Renal pelvis (tissue), 1 donor: ENCODE measurements at regions not wholly inside any gene's neighbourhood (a gene's known extent, or its start where the extent isn't known, plus 50 kb on each side); places are given as distances from the start of the nearest gene placed in this dataset.

Experiments
- DNase-seq: peaks from one replicate; pipeline ENCODE4 v3.0.0-alpha.2; 2013

GRCh38 chr13:88592105-88592504 is 920.9 kb downstream of the SLITRK5 start:
- no peak for DNase-seq

- DNase-seq: no peak
Observed at GRCh38 chr13:88601949-88602348, 930.8 kb downstream of the SLITRK5 start.

GRCh38 chr13:88602786-88603777 is 931.9 kb downstream of the SLITRK5 start:
- DNase-seq: no peak

GRCh38 chr13:88617176-88617575 is 946.0 kb downstream of the SLITRK5 start:
- DNase-seq: no peak

- no peak for DNase-seq
Observed at GRCh38 chr13:88622362-88622973, 951.3 kb downstream of the SLITRK5 start.

- no peak for DNase-seq
Observed at GRCh38 chr13:88623150-88623549, 952.0 kb downstream of the SLITRK5 start.

GRCh38 chr13:88627071-88627470 is 955.9 kb downstream of the SLITRK5 start:
- no peak for DNase-seq

- DNase-seq: no peak
Observed at GRCh38 chr13:88628882-88629281, 957.7 kb downstream of the SLITRK5 start.

- no peak for DNase-seq
Observed at GRCh38 chr13:88637935-88638334, 966.8 kb downstream of the SLITRK5 start.

- DNase-seq: no peak
Observed at GRCh38 chr13:88643233-88643632, 972.1 kb downstream of the SLITRK5 start.

GRCh38 chr13:88648598-88649373 is 977.6 kb downstream of the SLITRK5 start:
- no peak for DNase-seq

- no peak for DNase-seq
Observed at GRCh38 chr13:88649855-88650254, 978.7 kb downstream of the SLITRK5 start.

GRCh38 chr13:88651531-88651930 is 980.4 kb downstream of the SLITRK5 start:
- DNase-seq: no peak

GRCh38 chr13:88656751-88657150 is 985.6 kb downstream of the SLITRK5 start:
- DNase-seq: no peak

- no peak for DNase-seq
Observed at GRCh38 chr13:88670509-88670908, 999.3 kb downstream of the SLITRK5 start.

- DNase-seq: no peak
Observed at GRCh38 chr13:88674841-88675240, 1003.7 kb downstream of the SLITRK5 start.

GRCh38 chr13:88675347-88675996 is 1004.3 kb downstream of the SLITRK5 start:
- no peak for DNase-seq

GRCh38 chr13:88676016-88676415 is 1004.8 kb downstream of the SLITRK5 start:
- DNase-seq: no peak

- no peak for DNase-seq
Observed at GRCh38 chr13:88685459-88685858, 1014.3 kb downstream of the SLITRK5 start.

GRCh38 chr13:88701551-88701950 is 1030.4 kb downstream of the SLITRK5 start:
- DNase-seq: no peak

- DNase-seq: no peak
Observed at GRCh38 chr13:88704600-88705275, 1033.6 kb downstream of the SLITRK5 start.
